ENCODE measurements at regions not wholly inside any gene's neighbourhood (a gene's known extent, or its start where the extent isn't known, plus 50 kb on each side); places are given as distances from the start of the nearest gene placed in this dataset.

- TF ChIP-seq TAF1 (IDR thresholded peaks at IDR 0.05; ENCODE audit: low read depth) = no peak
- no peak for TF ChIP-seq YY1 (IDR thresholded peaks at IDR 0.05; ENCODE audit: low read depth)
- no peak for TF ChIP-seq TEAD4 (IDR thresholded peaks at IDR 0.05)
- no peak for TF ChIP-seq NFIC (IDR thresholded peaks at IDR 0.05)
- TF ChIP-seq, protein P1, sequence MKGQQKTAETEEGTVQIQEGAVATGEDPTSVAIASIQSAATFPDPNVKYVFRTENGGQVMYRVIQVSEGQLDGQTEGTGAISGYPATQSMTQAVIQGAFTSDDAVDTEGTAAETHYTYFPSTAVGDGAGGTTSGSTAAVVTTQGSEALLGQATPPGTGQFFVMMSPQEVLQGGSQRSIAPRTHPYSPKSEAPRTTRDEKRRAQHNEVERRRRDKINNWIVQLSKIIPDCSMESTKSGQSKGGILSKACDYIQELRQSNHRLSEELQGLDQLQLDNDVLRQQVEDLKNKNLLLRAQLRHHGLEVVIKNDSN (IDR thresholded peaks at IDR 0.05) = no peak
- TF ChIP-seq CREB1 (IDR thresholded peaks at IDR 0.05; ENCODE audit: low read depth) = no peak
- no peak for TF ChIP-seq FOXM1 (IDR thresholded peaks at IDR 0.05; ENCODE audit: borderline replicate concordance, low read depth)
- no peak for TF ChIP-seq RAD21 (IDR thresholded peaks at IDR 0.05; ENCODE audit: low read depth)
- TF ChIP-seq REST (IDR thresholded peaks at IDR 0.05; ENCODE audit: low read depth) = no peak
- TF ChIP-seq MAX (IDR thresholded peaks at IDR 0.05) = no peak
- TF ChIP-seq TCF12 (IDR thresholded peaks at IDR 0.05; ENCODE audit: low read depth) = no peak
- no peak for TF ChIP-seq CEBPB (IDR thresholded peaks at IDR 0.05)
- TF ChIP-seq EP300 (IDR thresholded peaks at IDR 0.05; ENCODE audit: borderline replicate concordance) = no peak
Measured at GRCh38 chr1:78269591-78269990, 221.2 kb upstream of the PTGFR start.
